ENCODE measurements at regions not wholly inside any gene's neighbourhood (a gene's known extent, or its start where the extent isn't known, plus 50 kb on each side); places are given as distances from the start of the nearest gene placed in this dataset.
A peak's percentile ranks its signal among the peaks of the same experiment; 100 is the strongest.
"Not testable (repeated sequence)": the region's sequence is repeated elsewhere in the genome, so short reads cannot be mapped to it uniquely, and the experiment has no call there.

- TF ChIP-seq, protein P1, sequence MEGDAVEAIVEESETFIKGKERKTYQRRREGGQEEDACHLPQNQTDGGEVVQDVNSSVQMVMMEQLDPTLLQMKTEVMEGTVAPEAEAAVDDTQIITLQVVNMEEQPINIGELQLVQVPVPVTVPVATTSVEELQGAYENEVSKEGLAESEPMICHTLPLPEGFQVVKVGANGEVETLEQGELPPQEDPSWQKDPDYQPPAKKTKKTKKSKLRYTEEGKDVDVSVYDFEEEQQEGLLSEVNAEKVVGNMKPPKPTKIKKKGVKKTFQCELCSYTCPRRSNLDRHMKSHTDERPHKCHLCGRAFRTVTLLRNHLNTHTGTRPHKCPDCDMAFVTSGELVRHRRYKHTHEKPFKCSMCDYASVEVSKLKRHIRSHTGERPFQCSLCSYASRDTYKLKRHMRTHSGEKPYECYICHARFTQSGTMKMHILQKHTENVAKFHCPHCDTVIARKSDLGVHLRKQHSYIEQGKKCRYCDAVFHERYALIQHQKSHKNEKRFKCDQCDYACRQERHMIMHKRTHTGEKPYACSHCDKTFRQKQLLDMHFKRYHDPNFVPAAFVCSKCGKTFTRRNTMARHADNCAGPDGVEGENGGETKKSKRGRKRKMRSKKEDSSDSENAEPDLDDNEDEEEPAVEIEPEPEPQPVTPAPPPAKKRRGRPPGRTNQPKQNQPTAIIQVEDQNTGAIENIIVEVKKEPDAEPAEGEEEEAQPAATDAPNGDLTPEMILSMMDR (IDR thresholded peaks at IDR 0.05; ENCODE audit: low read length, missing control alignments), result no peak
- no peak overlapping the region for H3K4me3 ChIP-seq (replicated peaks; ENCODE audit: low read depth, low read length)
- no peak for DNase-seq (ENCODE audit: low read depth)
Measured at GRCh38 chr12:127162307-127162706, 1104.7 kb upstream of the TMEM132C start.

DNA sequence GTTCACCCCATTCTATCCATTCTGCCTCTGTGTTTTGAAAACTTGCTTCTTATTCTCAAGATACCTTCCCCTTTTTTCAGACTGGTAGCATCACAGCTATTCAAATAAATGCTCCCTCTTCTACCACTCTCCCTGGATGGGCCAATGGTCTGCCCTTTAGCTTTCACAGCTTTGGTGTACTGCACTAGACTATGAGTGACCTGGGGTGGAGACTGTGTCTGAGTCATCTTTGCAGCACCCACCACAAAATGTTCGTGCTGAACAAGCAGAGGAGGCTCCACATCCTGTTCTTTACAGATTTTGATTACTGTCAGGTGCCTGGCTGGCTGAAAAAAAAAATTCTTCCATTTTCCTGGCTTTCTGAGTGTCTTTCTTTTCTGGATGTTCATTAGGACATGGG, 1104.1 kb upstream of the TMEM132C start:
- DNase-seq (ENCODE audit: low read depth), result peak; percentile 43
- TF ChIP-seq, protein P1 (IDR thresholded peaks at IDR 0.05; ENCODE audit: low read length, missing control alignments), result no peak

GRCh38 chr12:127165567-127166392, 1101.2 kb upstream of the TMEM132C start:
- TF ChIP-seq, protein P1 (IDR thresholded peaks at IDR 0.05; ENCODE audit: low read length, missing control alignments), result no peak

More for the DNA sequence above, 1104.1 kb upstream of the TMEM132C start:
- no peak overlapping the region for H3K4me3 ChIP-seq (replicated peaks; ENCODE audit: low read depth, low read length)

DNA sequence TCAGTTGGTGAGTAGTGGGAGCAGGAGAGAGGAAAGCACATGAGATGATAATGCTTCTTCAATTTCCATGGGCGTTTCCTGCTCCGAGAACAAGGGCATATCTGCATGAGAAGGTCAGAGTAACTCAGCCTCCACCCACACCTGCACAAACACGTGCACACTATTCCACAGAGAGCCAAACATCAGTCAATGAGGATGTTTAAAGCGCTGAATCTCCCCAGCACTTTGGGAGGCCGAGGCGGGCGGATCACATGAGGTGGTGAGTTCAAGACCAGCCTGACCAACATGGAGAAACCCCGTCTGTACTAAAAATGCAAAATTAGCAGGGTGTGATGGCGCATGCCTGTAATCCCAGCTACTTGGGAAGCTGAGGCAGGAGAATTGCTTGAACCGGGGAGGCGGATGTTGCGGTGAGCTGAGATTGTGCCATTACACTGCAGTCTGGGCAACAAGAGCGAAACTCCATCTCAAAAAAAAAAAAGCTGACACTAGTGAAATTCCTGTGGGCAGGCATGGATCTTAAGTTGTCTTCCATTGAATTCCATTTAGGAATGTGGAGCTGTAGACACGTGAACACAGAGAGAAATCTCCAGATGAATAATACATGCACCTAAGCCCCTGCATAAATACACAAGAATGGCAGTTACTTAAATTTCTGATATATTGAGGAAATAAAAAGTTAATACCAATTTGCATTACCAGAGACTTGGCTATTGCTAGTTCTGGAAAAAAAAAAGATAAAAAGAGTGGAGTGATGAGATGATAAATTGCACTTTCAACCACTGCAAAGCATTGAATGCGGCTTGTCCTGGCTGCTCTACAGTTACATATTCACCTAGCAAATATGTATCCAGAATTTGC, 1097.4 kb upstream of the TMEM132C start:
- DNase-seq (ENCODE audit: low read depth), result no peak
- TF ChIP-seq, protein P1 (IDR thresholded peaks at IDR 0.05; ENCODE audit: low read length, missing control alignments), result no peak
- H3K4me3 ChIP-seq (replicated peaks; ENCODE audit: low read depth, low read length), result no peak overlapping the region

More at GRCh38 chr12:127165567-127166392, 1101.2 kb upstream of the TMEM132C start:
- peak overlapping the region; percentile 47 for H3K4me3 ChIP-seq (replicated peaks; ENCODE audit: low read depth, low read length)
- DNase-seq (ENCODE audit: low read depth), result peak; percentile 74

- TF ChIP-seq, protein P1 (IDR thresholded peaks at IDR 0.05; ENCODE audit: low read length, missing control alignments), result no peak
- no peak for DNase-seq (ENCODE audit: low read depth)
- H3K4me3 ChIP-seq (replicated peaks; ENCODE audit: low read depth, low read length), result no peak overlapping the region
Measured at GRCh38 chr12:127170226-127171180, 1096.5 kb upstream of the TMEM132C start.

DNA sequence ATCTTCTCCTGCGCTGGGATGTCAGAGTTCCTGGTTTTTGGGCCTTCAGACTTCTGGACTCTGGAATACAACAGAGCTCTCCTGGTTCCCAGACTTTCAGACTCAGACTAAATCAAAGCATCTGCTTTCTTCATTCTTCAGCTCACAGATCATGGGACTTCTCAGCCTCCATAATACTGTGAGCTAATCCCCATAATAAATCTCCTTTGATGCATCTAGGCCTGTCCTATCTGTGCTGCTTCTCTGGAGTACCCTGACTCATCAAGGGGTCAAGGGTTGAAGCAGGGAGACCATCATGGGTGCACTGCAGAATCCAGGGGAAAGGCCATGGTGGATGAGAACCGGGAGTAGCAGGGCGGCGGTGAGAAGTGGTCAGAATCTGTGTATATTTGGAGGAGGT, 1094.1 kb upstream of the TMEM132C start:
- DNase-seq (ENCODE audit: low read depth), result no peak
- H3K4me3 ChIP-seq (replicated peaks; ENCODE audit: low read depth, low read length), result no peak overlapping the region
- TF ChIP-seq, protein P1 (IDR thresholded peaks at IDR 0.05; ENCODE audit: low read length, missing control alignments), result no peak

GRCh38 chr12:127173971-127174370, 1093.0 kb upstream of the TMEM132C start:
- not testable (repeated sequence) for H3K4me3 ChIP-seq (replicated peaks; ENCODE audit: low read depth, low read length); DNase-seq (ENCODE audit: low read depth)

All from fibroblast of pulmonary artery (primary cell).